GM19351 (cell line): ENCODE measurements at regions not wholly inside any gene's neighbourhood (a gene's known extent, or its start where the extent isn't known, plus 50 kb on each side); places are given as distances from the start of the nearest gene placed in this dataset.

Experiments used
- ATAC-seq: cut with Tn5 transposase; IDR thresholded peaks from one replicate; pipeline ENCODE4 v1.9.1; 2021; ENCODE audit warnings: mild to moderate bottlenecking, moderate library complexity; ENCODE audit not compliant: unreplicated experiment

DNA sequence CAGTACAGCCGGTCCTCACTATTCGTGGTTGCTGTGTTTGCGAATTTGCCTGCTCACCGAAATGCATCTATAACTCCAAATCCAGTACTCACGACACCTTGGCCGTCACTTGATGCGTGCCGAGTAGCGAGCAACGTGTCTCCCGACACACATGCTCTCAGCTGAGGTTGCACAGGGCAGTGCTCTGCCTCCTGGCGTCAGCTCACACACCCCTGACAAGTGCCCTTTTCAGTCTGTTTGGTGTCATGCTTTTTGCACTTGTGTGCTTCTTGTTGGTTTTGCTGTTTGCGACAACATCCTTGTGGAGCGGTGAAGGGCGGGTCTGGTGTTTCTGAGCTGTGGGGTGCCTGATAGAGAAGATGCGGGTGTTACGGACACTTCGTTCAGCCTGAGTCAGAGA, 110.4 kb upstream of the RFLNA start:
- ATAC-seq: no peak

- no peak for ATAC-seq
These were observed 108.8 kb upstream of the RFLNA start for GRCh38 chr12:124185971-124186686.

GRCh38 chr12:124188084-124188483, 106.8 kb upstream of the RFLNA start:
- ATAC-seq: no peak

GRCh38 chr12:124188561-124189405, 106.1 kb upstream of the RFLNA start:
- ATAC-seq: no peak

GRCh38 chr12:124190312-124191023, 104.4 kb upstream of the RFLNA start:
- no peak for ATAC-seq

DNA sequence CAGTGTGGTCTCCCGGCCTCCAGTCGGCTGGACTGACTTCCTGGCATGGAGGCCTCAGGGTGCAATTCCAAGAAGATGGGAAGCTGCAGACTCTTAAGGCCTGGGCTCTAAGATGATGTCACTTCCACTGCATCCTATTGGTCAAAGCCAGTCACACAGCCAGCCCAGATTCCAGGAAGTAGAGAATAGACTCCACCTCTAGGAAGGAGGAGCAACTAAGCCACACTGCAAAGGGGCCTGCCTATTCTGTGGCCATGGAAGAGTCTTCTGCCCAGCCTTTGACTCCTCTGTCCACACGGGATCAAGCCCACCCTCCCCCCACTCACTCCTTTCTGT, 103.9 kb upstream of the RFLNA start:
- ATAC-seq: no peak

DNA sequence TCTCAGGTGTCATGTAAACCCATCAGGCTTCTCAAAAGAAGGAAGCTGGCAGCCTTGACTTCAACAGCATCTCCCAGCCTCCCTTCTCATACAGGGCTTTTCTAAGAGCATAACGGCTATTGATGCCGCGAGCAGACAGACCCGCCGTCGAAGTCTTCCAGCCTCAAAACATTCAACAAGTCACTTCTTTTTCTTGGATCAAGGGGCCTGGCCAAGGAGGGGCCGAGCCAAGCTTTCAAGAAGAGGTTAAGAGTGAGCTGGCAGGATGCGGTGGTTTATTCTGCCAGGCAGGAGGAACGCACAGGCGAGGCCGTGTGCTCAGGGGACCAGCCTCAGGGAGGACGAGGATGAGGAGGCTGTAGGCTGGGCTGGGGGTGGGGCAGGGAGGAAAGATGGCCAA, 102.9 kb upstream of the RFLNA start:
- ATAC-seq: no peak

GRCh38 chr12:124194264-124194892, 100.5 kb upstream of the RFLNA start:
- ATAC-seq: no peak

DNA sequence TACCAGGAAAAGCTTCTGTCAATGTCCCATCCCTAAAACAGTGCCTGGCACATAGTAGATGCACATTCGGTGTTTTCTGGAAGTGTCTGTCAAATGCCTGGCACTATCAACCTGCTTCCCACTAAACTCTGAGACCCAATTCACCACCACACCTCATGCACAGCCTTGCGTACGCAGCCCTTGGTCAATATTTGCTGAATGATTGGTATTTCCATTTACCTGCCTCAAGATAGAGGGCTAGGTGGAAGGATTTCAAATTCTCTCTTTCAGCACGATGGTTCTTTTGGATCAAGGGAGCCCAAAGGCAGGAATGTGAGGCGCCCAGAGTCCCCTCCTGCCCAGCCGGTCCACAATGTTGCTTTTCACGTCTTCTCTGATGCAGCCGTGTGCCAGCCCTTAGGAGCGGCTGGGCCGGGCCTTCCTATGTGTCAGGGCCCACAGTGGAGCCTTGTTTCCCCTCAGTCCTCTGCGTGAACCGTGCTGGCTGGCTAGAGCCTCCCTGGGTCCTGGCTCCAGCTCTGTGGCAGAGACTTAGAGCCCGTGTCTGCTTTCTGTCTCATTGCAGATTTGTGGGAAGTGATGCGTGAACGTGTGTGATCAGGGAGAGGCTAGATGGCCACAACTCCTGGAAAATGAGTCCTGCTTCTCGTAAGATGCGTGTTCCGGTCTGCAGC, 99.9 kb upstream of the RFLNA start:
- ATAC-seq: no peak

GRCh38 chr12:124195567-124195942, 99.3 kb upstream of the RFLNA start:
- no peak for ATAC-seq

DNA sequence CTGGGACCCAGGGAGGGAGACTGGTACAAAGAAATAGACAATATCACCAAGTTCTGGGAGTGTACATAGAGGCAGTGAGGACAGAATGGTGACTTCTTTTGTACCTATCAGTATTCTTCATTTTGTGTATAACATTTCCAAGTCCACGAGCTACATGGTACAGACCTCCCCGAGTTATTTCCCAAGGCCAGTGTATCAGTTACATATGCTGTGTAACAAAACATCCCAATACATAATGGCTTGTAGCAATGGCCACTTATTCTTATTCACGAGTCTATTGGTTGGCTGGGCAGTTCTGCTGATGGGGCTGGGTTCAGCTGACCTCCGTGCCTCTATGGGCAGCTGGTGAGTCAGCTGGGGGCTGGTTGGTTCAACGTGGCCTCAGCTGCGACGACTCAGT, 98.7 kb upstream of the RFLNA start:
- no peak for ATAC-seq

DNA sequence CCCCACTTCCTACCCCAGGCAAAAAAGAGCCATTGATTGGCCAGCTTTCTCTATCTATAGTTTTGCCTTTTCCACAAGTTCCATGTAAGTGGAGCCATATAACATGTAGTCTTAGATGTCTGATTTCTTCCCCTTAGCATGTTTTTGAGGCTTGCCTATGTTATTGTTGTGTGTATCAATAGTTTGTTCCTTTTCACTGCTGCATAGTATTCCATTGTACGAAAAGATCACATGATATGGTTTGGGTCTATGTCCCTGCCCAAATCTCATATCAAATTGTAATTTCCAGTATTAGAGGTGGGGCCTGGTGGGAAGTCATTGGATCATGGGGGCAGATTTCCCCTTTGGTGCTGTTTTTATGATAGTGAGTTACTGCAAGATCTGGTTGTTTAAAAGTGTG, 93.6 kb upstream of the RFLNA start:
- no peak for ATAC-seq

- no peak for ATAC-seq
These were observed 91.7 kb upstream of the RFLNA start for GRCh38 chr12:124203176-124203575.

GRCh38 chr12:124205405-124205804, 89.5 kb upstream of the RFLNA start:
- ATAC-seq: no peak

GRCh38 chr12:124207049-124207448, 87.8 kb upstream of the RFLNA start:
- ATAC-seq: no peak

DNA sequence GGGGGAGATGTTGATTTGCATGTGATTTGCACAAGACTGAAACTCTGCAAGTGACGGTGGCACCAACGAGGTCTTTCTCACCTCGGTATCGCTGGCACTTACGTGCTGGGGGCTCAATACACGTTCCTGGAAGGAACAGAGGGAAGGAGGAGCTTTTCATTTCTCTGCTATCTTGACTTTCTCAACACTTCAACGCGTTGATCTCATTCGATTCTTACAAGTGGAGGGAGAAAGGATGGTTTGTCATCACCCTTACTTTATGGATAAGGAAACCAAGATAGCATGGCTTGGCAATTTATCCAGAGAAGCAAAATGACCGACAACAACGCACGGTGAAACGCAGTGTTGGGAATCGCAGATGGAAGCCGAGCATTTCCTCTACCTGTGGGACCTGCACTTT, 87.3 kb upstream of the RFLNA start:
- no peak for ATAC-seq

DNA sequence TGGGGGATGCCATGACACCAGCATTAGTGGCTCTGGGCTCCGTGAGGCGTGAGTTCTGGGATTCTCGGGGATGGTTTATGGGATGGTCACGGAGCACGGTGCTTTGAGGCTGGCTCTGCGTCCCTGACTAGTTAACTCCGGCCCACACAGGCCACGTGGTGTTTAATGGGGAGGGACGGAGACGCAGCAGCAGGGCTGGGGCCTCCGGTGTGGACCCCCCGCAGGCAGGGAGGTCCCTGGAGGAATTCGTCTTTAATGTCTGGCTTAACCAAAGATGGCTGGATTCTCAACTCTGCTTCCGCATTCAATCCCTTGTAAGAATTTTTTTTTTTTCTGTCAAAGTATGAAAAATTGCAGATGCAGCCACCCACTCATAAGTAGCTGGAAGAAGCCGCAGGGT, 86.4 kb upstream of the RFLNA start:
- no peak for ATAC-seq

- no peak for ATAC-seq
These were observed 83.8 kb upstream of the RFLNA start for GRCh38 chr12:124210991-124211577.

DNA sequence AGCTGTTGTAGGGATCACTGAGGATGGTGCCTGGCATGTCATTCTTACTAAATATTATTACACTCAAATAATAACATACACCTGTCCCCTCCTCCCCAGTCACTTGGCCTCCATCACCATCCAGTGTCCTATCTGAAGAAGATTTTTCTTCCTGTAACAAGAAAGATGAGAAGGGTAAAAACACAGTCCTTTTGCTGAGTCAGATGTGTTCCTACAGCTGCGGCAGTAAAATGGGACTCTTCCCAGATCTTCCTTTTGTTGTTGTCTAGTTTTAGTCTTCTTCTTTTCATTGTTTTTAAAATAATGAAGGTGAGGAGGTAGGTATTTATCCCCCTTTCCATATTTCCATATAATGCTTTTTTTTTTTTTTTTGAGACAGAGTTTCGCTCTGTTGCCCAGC, 83.1 kb upstream of the RFLNA start:
- ATAC-seq: no peak

DNA sequence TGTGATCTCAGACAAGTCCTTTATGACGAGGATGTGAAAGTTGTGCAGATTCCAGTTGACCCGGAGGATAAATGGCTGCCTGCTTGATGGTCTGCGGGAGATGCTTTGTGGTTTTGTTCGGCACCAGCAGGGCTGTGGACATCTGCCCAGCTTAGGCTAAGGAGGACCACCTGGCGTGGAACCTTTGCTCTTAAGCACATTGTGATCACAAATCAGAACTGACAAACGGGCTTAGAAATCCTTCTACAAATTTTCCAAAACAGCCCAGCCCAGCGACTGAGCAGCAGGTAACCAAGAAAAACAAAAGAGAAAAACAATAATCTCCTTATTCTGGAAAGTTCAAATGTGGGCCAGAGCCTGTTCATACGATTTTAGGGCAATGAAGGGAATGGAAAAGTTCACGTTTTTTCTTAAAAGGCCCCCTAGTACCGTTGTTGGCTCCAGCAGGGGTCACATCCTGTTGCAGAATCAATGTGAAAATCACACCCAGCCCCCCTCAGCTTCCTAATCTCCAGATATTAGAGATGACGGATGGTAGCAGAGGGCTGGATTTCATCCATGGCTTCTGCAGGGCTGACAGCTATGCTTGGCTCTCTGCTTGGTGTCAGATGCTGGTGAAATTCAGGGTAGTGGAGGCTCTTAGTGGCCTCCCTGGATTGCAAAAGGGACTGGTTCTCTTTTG, 81.1 kb upstream of the RFLNA start:
- no peak for ATAC-seq
